SK-N-SH treated with all-trans-retinoic acid at 6 μM for 48 hours (cell line): ENCODE measurements at regions not wholly inside any gene's neighbourhood (a gene's known extent, or its start where the extent isn't known, plus 50 kb on each side); places are given as distances from the start of the nearest gene placed in this dataset.

Experiments used
- ATAC-seq: fragments of 200-7000 bp; cut with Tn5 transposase; 3 replicates; pipeline ENCODE4 v1.9.1; 2020; ENCODE audit warnings: mild to moderate bottlenecking, moderate library complexity
- ARNTL ChIP-seq: fragments of 450-650 bp; formaldehyde crosslinking; IDR thresholded peaks from 2 replicates; pipeline ENCODE4 v1.5.0; 2020; ENCODE audit warnings: low read depth, mild to moderate bottlenecking, moderate library complexity, borderline replicate concordance
- ESRRG ChIP-seq: fragments of 250-450 bp; sonication (Bioruptor Pico); IDR thresholded peaks from 2 replicates; pipeline ENCODE4 v1.6.1; 2021; ENCODE audit warnings: mild to moderate bottlenecking
- GLIS3 ChIP-seq: fragments of 250-450 bp; sonication (Bioruptor Pico); IDR thresholded peaks from 2 replicates; pipeline ENCODE4 v1.5.0; 2020; ENCODE audit warnings: mild to moderate bottlenecking, moderate library complexity
- ISL1 ChIP-seq: fragments of 250-450 bp; sonication (Bioruptor Pico); IDR thresholded peaks from 2 replicates; pipeline ENCODE4 v2.1.2; 2022; ENCODE audit warnings: mild to moderate bottlenecking, moderate library complexity
- OSR1 ChIP-seq: fragments of 250-450 bp; sonication (Bioruptor Pico); IDR thresholded peaks from 2 replicates; pipeline ENCODE4 v1.8.0; 2022; ENCODE audit warnings: moderate library complexity, mild to moderate bottlenecking, inconsistent platforms
- PPARA ChIP-seq: fragments of 250-450 bp; sonication (Bioruptor Pico); IDR thresholded peaks from 2 replicates; pipeline ENCODE4 v1.5.0; 2020; ENCODE audit warnings: mild to moderate bottlenecking, borderline replicate concordance
- RARB ChIP-seq: fragments of 250-450 bp; sonication (Bioruptor Pico); IDR thresholded peaks from 2 replicates; pipeline ENCODE4 v1.8.0; 2021; ENCODE audit warnings: mild to moderate bottlenecking, moderate library complexity
- SNAI2 ChIP-seq: fragments of 250-450 bp; sonication (Bioruptor Pico); IDR thresholded peaks from 2 replicates; pipeline ENCODE4 v1.5.0; 2020; ENCODE audit warnings: mild to moderate bottlenecking, moderate library complexity
- TCF4 ChIP-seq: fragments of 250-450 bp; sonication (Bioruptor Pico); IDR thresholded peaks from 2 replicates; pipeline ENCODE4 v1.8.0; 2021; ENCODE audit warnings: mild to moderate bottlenecking, moderate library complexity, borderline replicate concordance
- TOX ChIP-seq: fragments of 250-450 bp; sonication (Bioruptor Pico); IDR thresholded peaks from 2 replicates; pipeline ENCODE4 v1.8.0; 2021; ENCODE audit warnings: mild to moderate bottlenecking, moderate library complexity, borderline replicate concordance
- TSHZ2 ChIP-seq: fragments of 250-450 bp; sonication (Bioruptor Pico); IDR thresholded peaks from 2 replicates; pipeline ENCODE4 v1.5.0; 2020; ENCODE audit warnings: mild to moderate bottlenecking, moderate library complexity
- ZC3H10 ChIP-seq: fragments of 250-450 bp; sonication (Bioruptor Pico); IDR thresholded peaks from 2 replicates; pipeline ENCODE4 v1.5.1; 2021; ENCODE audit warnings: mild to moderate bottlenecking, moderate library complexity
- ZFP3 ChIP-seq: fragments of 250-450 bp; sonication (Bioruptor Pico); IDR thresholded peaks from 2 replicates; pipeline ENCODE4 v1.5.0; 2020; ENCODE audit warnings: mild to moderate bottlenecking, moderate library complexity
- ZFP30 ChIP-seq: fragments of 450-650 bp; formaldehyde crosslinking; IDR thresholded peaks from 2 replicates; pipeline ENCODE4 v1.5.0; 2022; ENCODE audit warnings: mild to moderate bottlenecking, moderate library complexity
- ZNF565 ChIP-seq: fragments of 450-650 bp; formaldehyde crosslinking; conservative IDR thresholded peaks from 2 replicates; pipeline ENCODE4 v1.5.0; 2020; ENCODE audit warnings: low read depth, mild to moderate bottlenecking, moderate library complexity
- ZNF70 ChIP-seq: fragments of 450-650 bp; formaldehyde crosslinking; IDR thresholded peaks from 2 replicates; pipeline ENCODE4 v1.5.0; 2020; ENCODE audit warnings: mild to moderate bottlenecking, moderate library complexity
- ZNF8 ChIP-seq: fragments of 450-650 bp; formaldehyde crosslinking; IDR thresholded peaks from 2 replicates; pipeline ENCODE4 v1.5.0; 2020; ENCODE audit warnings: mild to moderate bottlenecking, moderate library complexity
- TF ChIP-seq, protein P1 (sequence below): fragments of 250-450 bp; sonication (Bioruptor Pico); IDR thresholded peaks from 2 replicates; pipeline ENCODE4 v1.8.0; 2020; ENCODE audit warnings: mild to moderate bottlenecking, moderate library complexity, borderline replicate concordance
- TF ChIP-seq, protein P2 (sequence below): fragments of 250-450 bp; sonication (Bioruptor Pico); IDR thresholded peaks from 2 replicates; pipeline ENCODE4 v1.8.0; 2021; ENCODE audit warnings: low read depth, mild to moderate bottlenecking, moderate library complexity, borderline replicate concordance
- TF ChIP-seq, protein P3 (sequence below): fragments of 250-450 bp; sonication (Bioruptor Pico); IDR thresholded peaks from 2 replicates; pipeline ENCODE4 v1.5.1; 2021; ENCODE audit warnings: mild to moderate bottlenecking, moderate library complexity

DNA sequence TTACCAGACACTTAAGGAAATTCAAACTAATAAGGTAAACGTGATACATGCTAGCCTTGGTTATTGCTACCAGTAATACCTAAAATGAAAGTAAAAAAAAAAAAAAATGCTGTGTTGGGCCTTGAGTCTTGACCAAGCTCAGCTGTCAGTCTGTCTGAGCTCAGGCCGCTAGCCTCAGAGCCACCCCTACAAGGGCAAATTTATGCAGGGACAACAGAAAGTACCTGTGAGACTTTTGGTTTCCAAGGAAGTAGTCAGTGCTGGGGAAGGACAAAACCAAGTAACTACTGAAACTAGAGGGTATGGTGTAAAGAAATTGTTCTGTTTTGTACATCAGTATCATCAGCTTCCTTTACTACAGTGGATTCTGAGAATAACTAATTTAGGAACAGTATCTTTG lies 134.3 kb upstream of the SLITRK5 start:
- TF ChIP-seq TSHZ2 (CRISPR knock-in tag) (no peak), ZNF565 (CRISPR knock-in tag) (no peak)
- TF ChIP-seq, protein P1, sequence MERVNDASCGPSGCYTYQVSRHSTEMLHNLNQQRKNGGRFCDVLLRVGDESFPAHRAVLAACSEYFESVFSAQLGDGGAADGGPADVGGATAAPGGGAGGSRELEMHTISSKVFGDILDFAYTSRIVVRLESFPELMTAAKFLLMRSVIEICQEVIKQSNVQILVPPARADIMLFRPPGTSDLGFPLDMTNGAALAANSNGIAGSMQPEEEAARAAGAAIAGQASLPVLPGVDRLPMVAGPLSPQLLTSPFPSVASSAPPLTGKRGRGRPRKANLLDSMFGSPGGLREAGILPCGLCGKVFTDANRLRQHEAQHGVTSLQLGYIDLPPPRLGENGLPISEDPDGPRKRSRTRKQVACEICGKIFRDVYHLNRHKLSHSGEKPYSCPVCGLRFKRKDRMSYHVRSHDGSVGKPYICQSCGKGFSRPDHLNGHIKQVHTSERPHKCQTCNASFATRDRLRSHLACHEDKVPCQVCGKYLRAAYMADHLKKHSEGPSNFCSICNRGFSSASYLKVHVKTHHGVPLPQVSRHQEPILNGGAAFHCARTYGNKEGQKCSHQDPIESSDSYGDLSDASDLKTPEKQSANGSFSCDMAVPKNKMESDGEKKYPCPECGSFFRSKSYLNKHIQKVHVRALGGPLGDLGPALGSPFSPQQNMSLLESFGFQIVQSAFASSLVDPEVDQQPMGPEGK, result no peak
- TF ChIP-seq, all 23 proteins: peak for 0
- no peak for ATAC-seq

GRCh38 chr13:87537951-87538350 lies 133.2 kb upstream of the SLITRK5 start:
- TF ChIP-seq ZFP30, result no peak
- TF ChIP-seq RARB, result no peak
- TF ChIP-seq, protein P2, sequence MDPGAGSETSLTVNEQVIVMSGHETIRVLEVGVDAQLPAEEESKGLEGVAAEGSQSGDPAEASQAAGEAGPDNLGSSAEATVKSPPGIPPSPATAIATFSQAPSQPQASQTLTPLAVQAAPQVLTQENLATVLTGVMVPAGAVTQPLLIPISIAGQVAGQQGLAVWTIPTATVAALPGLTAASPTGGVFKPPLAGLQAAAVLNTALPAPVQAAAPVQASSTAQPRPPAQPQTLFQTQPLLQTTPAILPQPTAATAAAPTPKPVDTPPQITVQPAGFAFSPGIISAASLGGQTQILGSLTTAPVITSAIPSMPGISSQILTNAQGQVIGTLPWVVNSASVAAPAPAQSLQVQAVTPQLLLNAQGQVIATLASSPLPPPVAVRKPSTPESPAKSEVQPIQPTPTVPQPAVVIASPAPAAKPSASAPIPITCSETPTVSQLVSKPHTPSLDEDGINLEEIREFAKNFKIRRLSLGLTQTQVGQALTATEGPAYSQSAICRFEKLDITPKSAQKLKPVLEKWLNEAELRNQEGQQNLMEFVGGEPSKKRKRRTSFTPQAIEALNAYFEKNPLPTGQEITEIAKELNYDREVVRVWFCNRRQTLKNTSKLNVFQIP (CRISPR knock-in tag), result no peak
- no peak for TF ChIP-seq OSR1 (CRISPR knock-in tag)
- TF ChIP-seq, protein P3, sequence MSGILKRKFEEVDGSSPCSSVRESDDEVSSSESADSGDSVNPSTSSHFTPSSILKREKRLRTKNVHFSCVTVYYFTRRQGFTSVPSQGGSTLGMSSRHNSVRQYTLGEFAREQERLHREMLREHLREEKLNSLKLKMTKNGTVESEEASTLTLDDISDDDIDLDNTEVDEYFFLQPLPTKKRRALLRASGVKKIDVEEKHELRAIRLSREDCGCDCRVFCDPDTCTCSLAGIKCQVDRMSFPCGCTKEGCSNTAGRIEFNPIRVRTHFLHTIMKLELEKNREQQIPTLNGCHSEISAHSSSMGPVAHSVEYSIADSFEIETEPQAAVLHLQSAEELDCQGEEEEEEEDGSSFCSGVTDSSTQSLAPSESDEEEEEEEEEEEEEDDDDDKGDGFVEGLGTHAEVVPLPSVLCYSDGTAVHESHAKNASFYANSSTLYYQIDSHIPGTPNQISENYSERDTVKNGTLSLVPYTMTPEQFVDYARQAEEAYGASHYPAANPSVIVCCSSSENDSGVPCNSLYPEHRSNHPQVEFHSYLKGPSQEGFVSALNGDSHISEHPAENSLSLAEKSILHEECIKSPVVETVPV, result no peak
- TF ChIP-seq, protein P1, result no peak
- TF ChIP-seq TCF4 (CRISPR knock-in tag), result no peak
- TF ChIP-seq TSHZ2 (CRISPR knock-in tag), result no peak
- no peak for TF ChIP-seq ESRRG (CRISPR knock-in tag)
- TF ChIP-seq ISL1 (CRISPR knock-in tag), result no peak
- TF ChIP-seq ZNF8 (CRISPR knock-in tag), result no peak
- TF ChIP-seq ARNTL (CRISPR knock-in tag), result no peak
- TF ChIP-seq ZFP3 (CRISPR knock-in tag), result no peak
- no peak for TF ChIP-seq ZNF70 (CRISPR knock-in tag)
- TF ChIP-seq PPARA (CRISPR knock-in tag), result no peak
- TF ChIP-seq GLIS3 (CRISPR knock-in tag), result no peak
- no peak for TF ChIP-seq ZC3H10 (CRISPR knock-in tag)
- no peak for TF ChIP-seq TOX (CRISPR knock-in tag)
- no peak for TF ChIP-seq SNAI2 (CRISPR knock-in tag)
- no peak for ATAC-seq
